H1 (cell line): ENCODE measurements at regions not wholly inside any gene's neighbourhood (a gene's known extent, or its start where the extent isn't known, plus 50 kb on each side); places are given as distances from the start of the nearest gene placed in this dataset.

Experiments
- CTCF ChIA-PET: fragments of 300-600 bp; sonication (Branson Sonifier 250); formaldehyde crosslinking; loops from one replicate; lab custom pipeline; 2021; ENCODE audit not compliant: partially characterized antibody; lab: Charles Lee
- POLR2A ChIA-PET: fragments of 300-600 bp; sonication (Branson Sonifier 250); formaldehyde crosslinking; loops from one replicate; lab custom pipeline; 2021; ENCODE audit warnings: inconsistent platforms; ENCODE audit not compliant: partially characterized antibody; lab: Charles Lee
- DNase-seq, 2 experiments: peaks; one replicate each; pipeline versions ENCODE4 v3.0.0 to v3.0.0-alpha.2; 2010 to 2022; ENCODE audit warnings: low spot score in 2 of 2, low read depth in 1 of 2, mixed read lengths in 1 of 2
- FAIRE-seq: peaks from 2 replicates; lab custom pipeline; 2011; peaks lifted over from hg19 to GRCh38; lab: Jason Lieb, UNC
- H2AFZ ChIP-seq: 2 replicates; pipeline ENCODE4 v1.8.1; 2012; ENCODE audit warnings: low read length, inconsistent platforms
- H2AK5ac ChIP-seq: 2 replicates; pipeline ENCODE4 v1.6.1; 2013; ENCODE audit warnings: low read depth, low read length
- H2BK120ac ChIP-seq: replicated peaks from 2 replicates; pipeline ENCODE3; 2013; ENCODE audit warnings: low read depth, low read length, inconsistent platforms
- H2BK12ac ChIP-seq: 2 replicates; pipeline ENCODE4 v1.6.1; 2013; ENCODE audit warnings: low read depth, low read length
- H2BK15ac ChIP-seq: 2 replicates; pipeline ENCODE4 v1.6.1; 2013; ENCODE audit warnings: low read length
- H2BK20ac ChIP-seq: 2 replicates; pipeline ENCODE4 v1.6.1; 2013; ENCODE audit warnings: low read length
- H2BK5ac ChIP-seq: 2 replicates; pipeline ENCODE4 v1.6.1; 2013; ENCODE audit warnings: low read depth, low read length
- H3K14ac ChIP-seq: 2 replicates; pipeline ENCODE4 v1.6.1; 2013; ENCODE audit warnings: inconsistent platforms; ENCODE audit not compliant: insufficient read length
- H3K18ac ChIP-seq: 2 replicates; pipeline ENCODE4 v1.6.1; 2013; ENCODE audit warnings: low read length; ENCODE audit errors: extremely low read depth
- H3K23ac ChIP-seq: 2 replicates; pipeline ENCODE4 v1.6.1; 2013; ENCODE audit warnings: inconsistent platforms; ENCODE audit not compliant: insufficient read length
- H3K23me2 ChIP-seq: 2 replicates; pipeline ENCODE4 v1.6.1; 2013; ENCODE audit warnings: low read depth, low read length
- H3K27ac ChIP-seq: 2 replicates; pipeline ENCODE4 v1.6.1; 2011; ENCODE audit warnings: low read depth, low read length, inconsistent platforms
- H3K27me3 ChIP-seq, 4 experiments: replicated peaks in 1 of 4; 1 replicate in 1 of 4; 2 replicates in 3 of 4; pipeline versions ENCODE4 v1.6.1 to v1.8.1; 2011 to 2013; ENCODE audit warnings: low read length in 3 of 4, mild to moderate bottlenecking in 3 of 4, inconsistent platforms in 2 of 4, mixed read lengths in 2 of 4, moderate library complexity in 1 of 4; ENCODE audit not compliant: control insufficient read depth in 3 of 4, insufficient read depth in 3 of 4; ENCODE audit errors: extremely low read depth in 1 of 4
- H3K36me3 ChIP-seq, 4 experiments: 2 replicates each; pipeline versions ENCODE4 v1.6.1 to v1.8.1; 2011 to 2013; ENCODE audit warnings: mild to moderate bottlenecking in 4 of 4, low read length in 3 of 4, moderate library complexity in 2 of 4, control low read depth in 1 of 4, inconsistent platforms in 1 of 4; ENCODE audit not compliant: insufficient read depth in 4 of 4, control insufficient read depth in 2 of 4
- H3K4ac ChIP-seq: replicated peaks from 2 replicates; pipeline ENCODE3; 2013; ENCODE audit warnings: low read length, low read depth, mixed read lengths, inconsistent platforms; ENCODE audit not compliant: insufficient read length
- H3K4me1 ChIP-seq, 4 experiments: replicated peaks in 1 of 4; 1 replicate in 1 of 4; 2 replicates in 3 of 4; pipeline versions ENCODE4 v1.6.1 to v1.8.1; 2011 to 2013; ENCODE audit warnings: low read length in 3 of 4, inconsistent platforms in 2 of 4, mixed read lengths in 1 of 4; ENCODE audit not compliant: insufficient read depth in 4 of 4, control insufficient read depth in 3 of 4
- H3K4me2 ChIP-seq, 2 experiments: 2 replicates each; pipeline versions ENCODE4 v1.6.1 to v1.8.1; 2011 to 2013; ENCODE audit warnings: low read depth in 2 of 2, low read length in 2 of 2, control low read depth in 1 of 2, inconsistent platforms in 1 of 2, mild to moderate bottlenecking in 1 of 2; ENCODE audit not compliant: insufficient read depth in 1 of 2
- H3K4me3 ChIP-seq, 4 experiments: fragments of 200-600, 300-600 bp in 1 of 4; sonication (generic), shearing (Covaris generic), sonication (Bioruptor Twin) in 1 of 4; 2 replicates each; pipeline versions ENCODE4 v1.5.1 to v1.8.1; 2011 to 2016; ENCODE audit warnings: low read length in 4 of 4, low read depth in 3 of 4, control low read depth in 2 of 4, inconsistent platforms in 2 of 4, mild to moderate bottlenecking in 2 of 4, mixed read lengths in 1 of 4, moderate library complexity in 1 of 4; ENCODE audit not compliant: insufficient read depth in 2 of 4; ENCODE audit errors: extremely low read depth in 1 of 4
- H3K56ac ChIP-seq: replicated peaks from 2 replicates; pipeline ENCODE3; 2013; ENCODE audit warnings: low read depth, mild to moderate bottlenecking, mixed read lengths, low read length, inconsistent platforms; ENCODE audit not compliant: insufficient read length
- H3K79me1 ChIP-seq: 2 replicates; pipeline ENCODE4 v1.6.1; 2013; ENCODE audit warnings: low read depth, low read length, control low read depth
- H3K79me2 ChIP-seq, 2 experiments: 2 replicates each; pipeline versions ENCODE4 v1.6.1 to v1.8.1; 2012 to 2013; ENCODE audit warnings: low read length in 2 of 2, mild to moderate bottlenecking in 2 of 2, inconsistent platforms in 1 of 2; ENCODE audit not compliant: insufficient read depth in 2 of 2, control insufficient read depth in 1 of 2
- H3K9ac ChIP-seq, 4 experiments: replicated peaks in 1 of 4; 1 replicate in 1 of 4; 2 replicates in 3 of 4; pipeline versions ENCODE4 v1.6.1 to v1.8.1; 2011 to 2013; ENCODE audit warnings: low read depth in 3 of 4, low read length in 3 of 4, control low read depth in 2 of 4, mild to moderate bottlenecking in 2 of 4, moderate library complexity in 2 of 4, inconsistent platforms in 1 of 4; ENCODE audit errors: extremely low read depth in 1 of 4
- H3K9me3 ChIP-seq, 2 experiments: 2 replicates each; pipeline versions ENCODE4 v1.6.1 to v1.8.1; 2012 to 2013; ENCODE audit warnings: mild to moderate bottlenecking in 2 of 2, moderate library complexity in 2 of 2, control low read depth in 1 of 2, inconsistent platforms in 1 of 2, low read depth in 1 of 2, low read length in 1 of 2, mixed read lengths in 1 of 2; ENCODE audit not compliant: insufficient read depth in 2 of 2
- H4K20me1 ChIP-seq, 2 experiments: replicated peaks in 1 of 2; 2 replicates each; pipeline versions ENCODE3 to v1.8.1; 2011 to 2013; ENCODE audit warnings: inconsistent platforms in 2 of 2, low read length in 2 of 2, mild to moderate bottlenecking in 1 of 2; ENCODE audit not compliant: insufficient read depth in 2 of 2, control insufficient read depth in 1 of 2
- H4K5ac ChIP-seq: 2 replicates; pipeline ENCODE4 v1.6.1; 2013; ENCODE audit warnings: low read length, low read depth, mixed read lengths, inconsistent platforms; ENCODE audit not compliant: insufficient read length
- H4K8ac ChIP-seq: 2 replicates; pipeline ENCODE4 v1.8.0; 2013; ENCODE audit warnings: mild to moderate bottlenecking, moderate library complexity, low read length, inconsistent platforms; ENCODE audit not compliant: insufficient read depth; ENCODE audit errors: extremely low read depth
- H4K91ac ChIP-seq: replicated peaks from 2 replicates; pipeline ENCODE3; 2013; ENCODE audit warnings: low read length, mixed read lengths, inconsistent platforms; ENCODE audit not compliant: insufficient read length
- ATF3 ChIP-seq: IDR thresholded peaks from 2 replicates; pipeline ENCODE4 v1.6.1; 2011; ENCODE audit warnings: low read depth, mild to moderate bottlenecking, low read length; ENCODE audit not compliant: insufficient read depth
- EGR1 ChIP-seq: IDR thresholded peaks from 2 replicates; pipeline ENCODE4 v1.6.1; 2011; ENCODE audit warnings: low read depth, low read length, borderline replicate concordance
- EZH2 ChIP-seq: fragments of 200-600 bp; sonication (generic); IDR thresholded peaks from 2 replicates; pipeline ENCODE4 v1.7.1; 2012; ENCODE audit warnings: low read depth, mild to moderate bottlenecking, moderate library complexity, low read length, inconsistent platforms; ENCODE audit not compliant: severe bottlenecking
- GTF2F1 ChIP-seq: IDR thresholded peaks from 2 replicates; pipeline ENCODE4 v1.6.1; 2012; ENCODE audit warnings: low read depth, low read length, improper control_type of control experiment, borderline replicate concordance
- NANOG ChIP-seq: IDR thresholded peaks from 2 replicates; pipeline ENCODE4 v1.6.1; 2011; ENCODE audit warnings: low read length, low read depth, mild to moderate bottlenecking, inconsistent platforms; ENCODE audit not compliant: insufficient read depth, poor library complexity, severe bottlenecking
- POU5F1 ChIP-seq: IDR thresholded peaks from 2 replicates; pipeline ENCODE4 v1.6.1; 2011; ENCODE audit warnings: low read depth, mild to moderate bottlenecking, low read length, moderate library complexity
- RNF2 ChIP-seq: fragments of 200-900, 300-1000 bp; sonication (generic); IDR thresholded peaks from 2 replicates; pipeline ENCODE4 v1.7.1; 2016; ENCODE audit warnings: borderline replicate concordance, low read depth, mild to moderate bottlenecking, antibody characterized with exemption, low read length; ENCODE audit not compliant: poor library complexity, severe bottlenecking; ENCODE audit errors: missing control alignments
- SIX5 ChIP-seq: IDR thresholded peaks from 2 replicates; pipeline ENCODE4 v1.6.1; 2011; ENCODE audit warnings: mild to moderate bottlenecking, low read depth, low read length
- SP1 ChIP-seq: IDR thresholded peaks from 2 replicates; pipeline ENCODE4 v1.6.1; 2011; ENCODE audit warnings: low read depth, low read length
- SP2 ChIP-seq: IDR thresholded peaks from 2 replicates; pipeline ENCODE4 v1.6.1; 2012; ENCODE audit warnings: mild to moderate bottlenecking, low read length, inconsistent platforms
- SUZ12 ChIP-seq: fragments of 200-600 bp; sonication (generic); IDR thresholded peaks from 2 replicates; pipeline ENCODE4 v1.6.1; 2012; ENCODE audit warnings: mild to moderate bottlenecking, inconsistent platforms, low read length, moderate library complexity, mixed read lengths
- TCF12 ChIP-seq: IDR thresholded peaks from 2 replicates; pipeline ENCODE4 v1.6.1; 2011; ENCODE audit warnings: low read depth, mild to moderate bottlenecking, low read length
- WGBS, 2 experiments: shearing (Covaris generic) in 1 of 2; methylation state at CpG; one replicate each; pipeline versions ENCODE4 v1.1.6 to v1.1.7; 2013 to 2015; ENCODE audit warnings: low lambda C conversion rate in 2 of 2, mixed read lengths in 2 of 2, inconsistent platforms in 1 of 2, low coverage in 1 of 2, missing lambda C conversion rate in 1 of 2; ENCODE audit not compliant: insufficient replicate concordance in 2 of 2, insufficient coverage in 1 of 2, insufficient read length in 1 of 2; ENCODE audit errors: extremely low coverage in 1 of 2, missing lambda C conversion rate in 1 of 2; 5-methylcytosine and 5-hydroxymethylcytosine counted together

DNA sequence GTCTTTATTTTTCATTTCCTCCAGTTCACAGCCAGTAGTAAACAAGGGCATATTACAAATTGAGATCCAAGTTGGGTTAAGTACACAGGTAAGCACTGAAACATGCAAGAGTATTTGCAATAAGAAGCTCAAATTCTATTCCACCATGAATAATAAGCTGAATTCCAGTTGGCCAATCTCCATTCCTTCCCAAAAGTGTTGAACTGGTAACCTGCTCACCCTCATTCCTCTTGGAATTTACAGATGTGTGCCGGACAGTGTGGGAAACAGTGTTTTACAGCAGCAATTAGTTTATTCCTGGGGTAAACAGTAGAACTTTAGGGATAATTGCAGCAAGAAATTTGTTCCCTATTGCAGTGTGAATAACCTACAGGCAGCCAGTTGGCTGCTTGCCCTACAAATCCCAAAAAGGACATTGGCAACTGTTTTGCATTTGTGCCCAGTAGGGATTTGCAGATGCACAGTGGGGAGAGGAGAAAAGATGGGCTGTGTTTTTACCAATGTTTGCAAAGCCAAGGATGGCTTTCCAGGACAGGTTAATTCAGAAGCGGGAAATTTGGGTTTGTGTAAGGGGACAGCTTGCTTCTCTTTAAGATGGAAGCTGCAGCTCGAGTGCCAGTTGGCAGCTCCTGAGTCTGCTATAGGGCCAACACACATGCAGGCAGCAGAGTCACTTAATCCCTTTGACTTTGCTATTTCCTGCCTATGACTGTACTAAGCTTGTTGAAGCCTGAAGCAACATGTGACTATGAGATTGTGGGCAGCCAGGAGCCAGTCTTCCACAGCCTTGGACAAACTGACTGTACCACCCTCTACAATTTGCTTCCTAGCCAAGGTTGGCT, 318.9 kb downstream of the MAP2K6 start:
- ChIA-PET CTCF (interaction anchor here (0.8 to 1.8 kb wide), 4 partner anchors 10 to 29 kb away, joined by 3 to 4 read pairs (median 3); no protein-coding TSS in a partner anchor), POLR2A (no interaction called here)
- DNase-seq, result no peak
- Histone ChIP-seq H2AK5ac (no peak overlapping the region), H3K79me1 (no peaks in the 10 kb centered on the region), H3K4ac (no peak overlapping the region), H2BK15ac (no peak overlapping the region), H3K4me1 (no peaks in the 10 kb centered on the region), H3K4me2 (no peak overlapping the region), H2BK12ac (no peak overlapping the region), H4K91ac (no peak overlapping the region), H3K18ac (no peak overlapping the region), H3K56ac (no peak overlapping the region), H3K79me2 (no peaks in the 10 kb centered on the region), H3K9ac (no peak overlapping the region), H3K4me3 (no peak overlapping the region), H3K27ac (no peak overlapping the region), H3K14ac (no peak overlapping the region), H4K5ac (no peak overlapping the region), H3K9me3 (no peaks in the 10 kb centered on the region), H2BK20ac (no peak overlapping the region), H4K20me1 (no peaks in the 10 kb centered on the region), H2BK120ac (no peak overlapping the region), H3K36me3 (no peaks in the 10 kb centered on the region), H3K23ac (no peak overlapping the region), H2BK5ac (no peak overlapping the region), H3K23me2 (no peaks in the 10 kb centered on the region), H2AFZ (0 out of 2 replicates have a peak overlapping the region, but pooled peaks have one; percentile 6), H4K8ac (no peak overlapping the region), H3K27me3 (no peaks in the 10 kb centered on the region)
- peak; percentile 52 for FAIRE-seq
- WGBS, 2 experiments, result 91% methylated on average over 3 of the region's 3 CpGs; no CpG with 5 or more reads in 1 of the 2 experiments
- no peak for TF ChIP-seq SP1
- TF ChIP-seq SUZ12, result no peak
- no peak for TF ChIP-seq SP2
- no peak for TF ChIP-seq SIX5
- no peak for TF ChIP-seq POU5F1
- TF ChIP-seq TCF12, result no peak
- no peak for TF ChIP-seq NANOG
- no peak for TF ChIP-seq RNF2
- no peak for TF ChIP-seq ATF3
- TF ChIP-seq EGR1, result no peak
- no peak for TF ChIP-seq EZH2
- TF ChIP-seq GTF2F1, result no peak
